GM12878 (cell line): ENCODE measurements at regions not wholly inside any gene's neighbourhood (a gene's known extent, or its start where the extent isn't known, plus 50 kb on each side); places are given as distances from the start of the nearest gene placed in this dataset.

ENCODE experiments used
- CHD2 ChIP-seq: IDR thresholded peaks from 2 replicates; pipeline ENCODE4 v1.6.1; 2011; ENCODE audit warnings: low read depth, low read length, improper control_type of control experiment, borderline replicate concordance
- POLR2A ChIP-seq: IDR thresholded peaks from 2 replicates; pipeline ENCODE4 v1.6.1; 2011; ENCODE audit warnings: low read depth, mild to moderate bottlenecking, low read length
- RCOR1 ChIP-seq: conservative IDR thresholded peaks from 2 replicates; pipeline ENCODE4 v1.6.1; 2012; ENCODE audit warnings: low read depth, low read length, improper control_type of control experiment

DNA sequence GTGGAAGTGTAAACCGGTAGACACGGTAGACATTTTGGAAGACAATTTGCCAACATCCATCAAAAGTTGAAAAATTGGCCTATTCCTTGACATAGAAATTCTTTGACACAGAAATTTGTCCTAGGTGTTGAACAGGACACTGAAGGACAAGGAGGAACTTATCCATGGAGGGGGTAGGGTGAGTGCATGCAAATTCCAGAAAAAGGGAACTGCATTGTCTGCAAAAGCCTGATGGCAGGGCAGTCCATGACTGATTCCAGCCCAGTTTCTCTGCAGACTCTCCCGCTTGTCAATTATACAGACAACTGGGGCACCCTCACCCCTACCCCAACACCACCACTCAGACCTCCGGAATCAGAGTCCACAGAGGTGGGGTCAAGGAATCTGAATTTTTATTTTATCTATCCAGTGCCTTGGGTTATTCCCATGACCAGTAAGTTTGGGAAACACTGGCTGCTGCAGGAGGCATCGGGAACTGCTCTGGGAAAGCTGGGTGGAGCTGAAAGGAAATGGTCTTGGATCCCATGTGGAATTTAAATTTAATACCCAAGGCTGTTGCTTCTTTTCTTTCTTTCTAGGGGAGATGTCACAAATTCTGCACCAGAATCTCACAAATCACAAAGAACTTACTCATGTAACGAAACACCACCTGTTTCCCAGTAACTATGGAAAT is 103.3 kb upstream of the SLC45A1 start:
- TF ChIP-seq POLR2A (no peak), CHD2 (no peak), RCOR1 (no peak)
